Activated CD8-positive, alpha-beta memory T cell treated with anti-CD3 and anti-CD28 coated beads, Interleukin-2, amount 50 U/mL, for 48 hours (primary cell): ENCODE measurements at regions not wholly inside any gene's neighbourhood (a gene's known extent, or its start where the extent isn't known, plus 50 kb on each side); places are given as distances from the start of the nearest gene placed in this dataset.

Experiments
- DNase-seq: peaks from one replicate; pipeline ENCODE4 v3.0.0-alpha.2; 2020

DNA sequence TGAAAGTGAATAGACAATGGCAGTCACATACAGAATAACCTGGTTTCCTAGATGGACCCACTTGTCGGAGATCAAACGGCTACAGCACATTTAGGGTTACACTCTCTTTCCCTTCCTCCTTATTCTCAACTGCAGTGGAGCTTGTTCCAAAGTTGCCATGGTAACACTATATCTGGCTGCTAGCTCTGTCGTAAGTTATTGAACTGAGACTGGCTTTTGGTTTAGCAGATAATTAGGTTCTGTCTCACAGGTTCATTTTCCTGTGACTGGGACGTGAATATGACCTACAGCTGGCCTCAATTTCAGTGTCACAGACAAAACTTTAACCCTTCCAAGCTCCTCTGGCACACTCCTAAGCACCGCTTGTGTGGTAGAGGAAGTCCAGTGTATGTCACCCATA is 875.8 kb downstream of the USP25 start:
- DNase-seq, result no peak

DNA sequence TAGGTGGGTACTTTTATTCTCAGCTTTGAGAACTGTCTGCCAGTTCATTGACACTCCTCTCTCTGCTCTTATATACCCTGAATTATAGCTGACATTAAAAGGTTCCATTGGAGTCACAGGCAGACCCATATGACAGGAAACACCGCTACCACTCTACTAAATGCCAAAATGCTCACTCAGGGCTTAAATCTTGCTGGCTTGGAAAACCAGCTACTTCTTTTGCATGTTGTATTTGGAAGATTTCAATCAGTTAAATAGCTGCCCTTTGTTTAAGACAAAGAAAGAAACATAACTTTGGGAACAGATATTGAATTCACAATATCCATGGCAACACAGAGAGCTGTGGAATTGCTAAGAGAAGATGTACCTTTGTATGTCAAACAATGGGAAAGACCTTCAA is 876.5 kb downstream of the USP25 start:
- DNase-seq, result no peak

DNA sequence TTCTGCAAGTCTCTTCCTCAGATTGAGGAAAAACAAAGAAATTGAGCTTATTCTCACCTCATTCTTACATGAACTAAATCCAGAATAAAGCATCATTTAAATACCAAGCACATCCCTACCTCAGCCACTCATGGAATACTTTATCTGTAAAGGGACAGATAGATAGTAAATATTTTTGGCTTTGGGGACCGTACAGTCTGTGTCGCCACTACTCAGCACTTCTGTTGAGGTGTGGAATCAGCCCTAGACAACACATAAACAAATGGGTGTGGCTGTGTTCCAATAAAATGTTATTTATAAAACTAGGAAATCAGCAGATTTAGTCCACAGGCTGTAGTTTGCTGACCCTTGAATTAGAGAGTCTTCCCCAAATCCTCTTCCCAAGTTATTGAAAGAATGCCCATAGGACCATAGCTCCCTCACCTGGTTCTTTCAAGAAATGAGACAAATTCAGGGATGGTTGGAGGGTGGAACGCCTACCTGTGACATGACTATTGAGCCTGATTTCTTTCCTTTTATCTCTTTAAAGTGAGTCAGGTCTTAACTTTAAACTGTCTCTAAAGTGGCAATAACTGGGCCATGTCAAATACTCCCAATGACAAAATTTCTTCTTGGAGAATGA is 878.5 kb downstream of the USP25 start:
- DNase-seq, result no peak

DNA sequence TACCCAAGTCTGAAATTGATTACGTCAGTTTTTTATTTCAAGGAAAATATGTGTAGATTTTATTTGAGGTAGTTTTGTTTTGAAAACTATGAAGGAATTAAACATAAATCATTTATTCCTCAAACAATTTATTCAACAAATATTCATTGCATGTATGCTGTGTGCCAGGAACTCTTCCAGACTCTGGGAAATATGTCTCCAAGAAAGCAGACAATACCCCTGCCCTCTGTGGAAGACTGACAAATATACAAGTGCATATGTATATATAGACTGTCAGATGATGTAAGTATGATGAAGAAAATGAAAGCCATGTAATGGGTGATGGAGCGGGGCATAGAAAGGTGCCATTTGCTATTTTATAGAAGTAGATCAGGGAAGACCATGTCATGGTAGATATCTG is 889.5 kb downstream of the USP25 start:
- no peak for DNase-seq

DNA sequence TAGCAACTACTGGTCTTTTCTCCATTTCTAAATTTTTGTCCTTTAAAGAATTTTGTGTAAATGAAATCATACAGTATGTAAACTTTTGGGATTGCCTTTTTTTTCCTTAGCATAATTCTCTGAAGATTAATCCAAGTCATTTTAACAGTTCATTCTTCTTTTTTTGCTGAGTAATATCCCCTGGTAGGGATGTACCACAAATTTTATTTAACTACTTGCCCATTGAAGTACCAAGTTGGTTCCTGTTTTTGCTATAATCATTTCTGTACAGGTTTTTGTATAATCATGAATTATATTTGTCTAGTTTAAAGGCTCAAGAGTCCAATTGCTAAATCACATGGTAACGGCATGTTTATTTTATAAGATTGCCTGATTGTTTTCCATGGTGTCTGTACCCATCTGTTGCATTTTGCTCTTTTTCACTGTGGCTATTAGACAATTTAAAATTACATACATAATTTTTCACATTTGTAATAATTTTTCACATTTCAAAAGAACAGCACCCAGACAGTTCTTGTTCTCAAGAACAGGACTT is 891.1 kb downstream of the USP25 start:
- no peak for DNase-seq

DNA sequence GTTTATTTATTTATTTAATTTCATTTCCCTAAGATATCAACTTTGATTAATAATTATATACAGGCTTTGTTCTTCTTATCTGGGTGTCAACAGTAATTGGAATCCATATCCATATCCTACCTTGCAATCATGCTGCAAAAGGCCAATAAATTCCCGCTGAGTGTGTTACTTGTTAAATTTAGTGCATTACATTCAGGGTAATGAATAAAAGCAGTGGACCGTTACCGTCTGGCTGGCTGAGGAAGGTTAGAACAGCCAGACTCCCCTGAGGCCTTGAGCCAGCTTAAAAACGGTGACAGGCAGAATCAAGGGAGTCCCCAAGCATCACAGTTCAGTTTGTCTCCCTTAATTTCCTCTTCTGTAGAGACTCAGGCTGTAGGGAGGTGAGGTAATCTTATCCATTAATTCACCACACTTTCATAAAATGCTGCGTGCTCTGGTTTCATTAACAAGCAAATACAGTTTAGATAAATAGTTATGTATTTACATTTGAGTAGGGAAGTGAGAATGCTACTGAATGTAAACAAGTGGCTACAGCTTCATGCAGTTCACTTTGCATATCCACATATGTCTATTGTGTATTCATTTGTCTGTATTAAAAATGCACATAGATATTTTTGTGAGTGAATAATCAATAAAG is 888.2 kb upstream of the CXADR start:
- no peak for DNase-seq

DNA sequence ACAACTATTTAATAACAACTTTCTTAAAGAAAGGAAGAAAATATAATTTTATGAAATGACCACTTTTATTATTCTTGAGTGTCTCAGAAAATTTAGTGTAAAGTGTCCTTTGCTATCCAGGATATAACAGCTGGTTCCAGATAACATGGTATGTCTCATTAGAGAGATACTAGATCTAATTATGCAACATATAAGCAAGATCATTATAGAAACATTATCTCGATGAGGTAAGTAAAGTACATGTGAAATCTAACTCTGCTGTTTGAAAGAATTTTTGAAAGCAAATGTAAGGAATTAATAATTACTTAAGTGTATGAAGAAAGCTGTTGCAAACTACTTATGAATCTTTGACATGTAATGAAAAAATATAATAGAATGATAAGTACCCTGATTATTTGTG is 887.4 kb upstream of the CXADR start:
- no peak for DNase-seq

DNA sequence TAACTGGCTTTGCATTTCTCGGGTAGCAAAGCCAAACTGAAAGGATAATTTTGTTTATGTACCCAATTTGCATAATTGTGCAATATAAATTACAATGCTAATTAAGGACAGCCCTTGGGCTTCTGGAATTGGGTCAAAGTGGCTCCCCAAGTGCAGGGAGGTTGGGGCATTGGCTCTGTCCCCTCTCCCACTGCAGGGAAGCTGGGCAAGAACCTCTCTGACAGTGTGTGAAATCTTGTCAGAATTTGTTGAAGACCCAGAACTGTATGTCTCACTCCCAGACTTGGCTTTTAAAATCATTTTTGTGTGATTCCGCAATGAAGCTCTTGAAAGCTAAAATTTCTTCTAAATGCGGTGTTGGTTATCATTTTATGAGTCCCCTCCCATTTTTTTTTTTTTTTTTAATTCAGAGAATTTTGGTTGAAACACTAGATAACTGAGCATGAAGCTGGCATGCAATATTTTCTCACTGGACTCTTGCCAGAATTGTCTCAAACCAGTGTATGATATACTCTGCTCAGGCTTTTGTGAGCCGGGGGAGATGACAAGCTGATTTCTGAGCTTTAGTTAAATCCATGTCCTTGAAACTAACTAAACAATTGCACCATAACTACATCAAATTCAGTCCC is 878.9 kb upstream of the CXADR start:
- DNase-seq, result no peak

DNA sequence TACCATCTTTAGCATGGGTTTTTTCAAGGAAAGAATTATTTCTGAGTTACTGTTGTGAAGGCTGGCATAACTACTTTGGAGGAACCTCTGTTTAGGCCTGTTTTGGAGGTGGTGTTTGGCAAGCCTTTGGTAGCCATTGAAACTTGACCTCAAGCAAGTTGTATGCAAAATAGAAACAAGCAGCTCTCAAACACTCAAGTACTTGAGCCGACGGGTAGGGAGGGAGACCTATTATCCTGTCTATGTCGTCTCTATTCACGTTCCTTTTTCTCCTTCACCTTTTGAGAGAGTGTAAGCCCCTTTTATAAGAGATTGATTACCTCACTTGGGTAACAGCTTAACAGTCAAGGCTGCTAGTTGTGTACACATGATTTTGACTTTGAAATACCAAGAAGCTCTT is 878.3 kb upstream of the CXADR start:
- DNase-seq, result no peak

DNA sequence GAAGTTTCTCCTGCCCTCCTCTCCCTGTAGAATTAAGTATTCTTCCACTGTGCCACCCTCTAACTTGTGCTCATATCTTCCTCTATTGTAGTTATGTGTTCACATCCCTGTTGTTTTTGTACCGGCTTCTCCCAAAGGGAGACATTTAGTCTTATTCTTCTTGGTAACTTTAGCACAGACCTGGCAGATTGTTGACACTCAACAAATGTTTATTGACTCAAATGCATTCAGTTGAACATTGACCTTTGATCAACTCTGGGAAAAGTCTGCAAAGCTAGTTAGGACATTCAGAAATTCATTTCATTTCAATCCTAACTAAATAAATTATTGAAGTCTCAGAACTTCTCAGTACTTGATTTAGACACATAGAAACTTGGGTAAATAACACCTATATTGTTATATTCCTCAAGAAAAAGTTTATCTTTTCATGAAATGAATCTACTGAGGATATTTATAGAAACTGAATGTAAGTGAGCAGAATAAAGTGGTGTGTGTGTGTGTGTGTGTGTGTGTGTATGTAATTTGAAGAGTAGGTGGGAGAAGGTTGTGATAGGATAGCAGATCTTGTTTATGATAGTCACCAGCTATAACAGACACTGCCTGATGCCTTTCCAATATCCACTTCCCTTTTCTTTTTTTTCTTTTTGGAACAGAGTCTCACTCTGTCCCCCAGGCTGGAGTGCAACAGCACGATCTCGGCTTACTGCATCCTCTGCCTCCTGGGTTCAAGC is 872.4 kb upstream of the CXADR start:
- no peak for DNase-seq

DNA sequence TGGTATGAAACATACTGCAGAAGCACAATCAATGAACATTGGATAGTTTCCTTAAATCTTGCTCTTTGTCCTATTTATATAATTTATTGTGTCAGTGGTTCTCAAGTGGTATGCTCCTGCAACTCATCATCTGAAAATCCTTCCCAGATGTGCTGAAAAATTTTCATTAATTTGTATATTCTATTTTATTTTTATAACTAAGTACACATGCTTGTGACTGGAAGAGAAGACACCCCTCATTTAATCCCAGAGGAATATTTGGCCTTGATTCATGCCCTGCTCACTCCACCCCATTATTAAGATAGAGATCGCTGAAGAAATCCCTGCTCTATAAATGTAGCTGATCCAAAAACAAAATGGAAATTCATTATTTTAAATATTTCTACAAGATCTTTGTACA is 870.5 kb upstream of the CXADR start:
- DNase-seq, result no peak

DNA sequence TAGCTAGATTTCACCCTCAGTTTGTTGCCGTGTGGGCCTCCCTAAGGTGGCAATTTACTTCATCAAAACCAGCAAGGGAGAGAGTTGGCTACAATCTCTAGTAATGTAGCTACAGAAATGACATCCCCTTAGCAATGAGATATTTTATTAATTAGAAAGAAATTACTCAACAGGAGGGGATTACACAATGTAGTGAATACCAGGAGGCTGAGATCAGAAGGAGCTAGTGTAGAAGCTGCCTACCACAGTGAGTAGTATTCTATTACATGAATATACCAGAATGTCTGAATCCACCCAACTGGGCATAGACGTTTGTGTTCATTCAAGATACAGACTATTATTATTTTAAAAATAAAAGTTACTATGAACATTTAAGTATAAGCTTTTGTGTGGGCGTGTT is 868.2 kb upstream of the CXADR start:
- no peak for DNase-seq

DNA sequence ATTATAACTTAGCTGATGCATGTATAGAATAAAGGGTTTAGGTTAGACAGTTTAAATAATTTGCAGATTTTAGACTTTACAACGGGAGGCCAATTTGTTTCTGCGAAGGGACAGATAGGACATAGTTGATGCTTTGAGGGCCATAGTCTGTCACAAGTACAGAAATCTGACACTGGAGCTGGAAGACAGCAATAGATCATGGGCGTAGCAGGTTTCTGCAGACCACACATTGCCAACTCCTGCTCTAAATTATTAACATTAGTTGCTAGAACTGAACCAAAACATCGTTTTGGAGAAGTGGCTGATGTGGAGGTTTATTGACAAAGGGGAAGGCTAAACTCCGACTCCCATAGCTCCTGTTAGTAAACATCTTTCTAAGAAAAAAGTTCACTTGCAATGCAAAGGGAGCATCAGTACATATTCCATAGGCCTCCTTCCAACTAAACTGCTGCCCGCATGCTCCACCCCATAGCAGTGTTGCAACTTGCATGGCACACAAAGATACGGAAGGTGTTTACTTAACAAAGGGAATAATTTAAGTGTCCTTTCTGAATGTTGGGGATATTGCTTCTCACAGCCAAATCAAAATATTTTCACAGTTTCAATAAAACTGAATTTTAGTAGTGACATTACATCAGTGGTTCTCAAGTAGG is 862.0 kb upstream of the CXADR start:
- DNase-seq, result no peak

DNA sequence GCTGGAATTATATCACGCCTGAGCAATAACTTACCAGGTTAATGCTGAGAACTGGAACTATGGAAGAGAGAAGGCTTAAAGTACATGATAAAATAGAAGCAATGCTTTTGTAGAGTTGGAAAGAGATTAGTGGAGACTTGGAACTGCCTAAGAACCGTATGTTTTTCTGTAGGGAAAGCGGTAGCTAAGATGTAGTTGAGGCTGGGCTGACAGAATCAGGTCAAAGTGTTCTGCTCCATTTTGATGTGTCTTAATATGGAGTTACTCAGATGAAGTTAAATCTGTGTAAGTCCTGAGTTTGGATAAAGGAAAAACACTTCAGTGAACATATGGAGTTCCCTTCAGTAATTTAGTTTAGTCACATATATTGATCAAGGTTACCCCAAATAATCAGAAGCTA is 860.9 kb upstream of the CXADR start:
- no peak for DNase-seq

DNA sequence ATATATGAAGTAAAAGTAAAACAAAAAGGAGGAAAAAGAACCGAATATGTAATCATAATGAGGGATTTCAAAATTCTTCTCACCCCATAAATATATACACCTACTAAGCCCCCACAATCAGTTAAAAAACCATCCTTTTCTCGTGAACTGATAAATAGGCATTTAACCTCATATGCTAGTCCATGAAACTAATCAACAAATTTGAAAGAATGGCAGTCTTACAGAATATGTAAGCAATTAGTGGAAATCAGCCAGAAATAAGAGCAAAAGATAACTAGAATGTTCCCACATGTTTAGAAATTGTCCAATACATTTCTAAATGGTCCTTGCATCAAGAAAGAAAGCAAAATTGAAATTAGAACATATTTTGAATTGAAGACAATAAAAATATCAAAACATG is 849.4 kb upstream of the CXADR start:
- no peak for DNase-seq

DNA sequence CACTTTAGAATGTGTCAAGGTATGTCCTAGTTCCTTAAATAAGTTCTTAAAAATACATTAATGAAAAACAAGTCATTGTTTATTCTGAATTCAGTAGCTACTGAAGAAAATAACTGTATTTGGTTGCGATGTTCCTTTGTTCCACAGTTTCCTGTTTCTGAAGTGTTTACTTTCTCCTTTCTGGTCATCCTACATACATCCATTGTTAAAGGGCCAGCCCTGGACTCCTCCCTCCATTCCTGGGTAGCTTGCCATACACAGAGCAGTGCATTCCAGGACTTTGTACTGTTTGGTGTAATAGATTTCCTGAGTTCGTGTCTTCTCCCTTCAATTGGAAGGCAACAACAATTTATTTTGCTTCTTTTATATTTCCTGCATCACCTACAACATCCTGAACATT is 845.4 kb upstream of the CXADR start:
- DNase-seq, result no peak

DNA sequence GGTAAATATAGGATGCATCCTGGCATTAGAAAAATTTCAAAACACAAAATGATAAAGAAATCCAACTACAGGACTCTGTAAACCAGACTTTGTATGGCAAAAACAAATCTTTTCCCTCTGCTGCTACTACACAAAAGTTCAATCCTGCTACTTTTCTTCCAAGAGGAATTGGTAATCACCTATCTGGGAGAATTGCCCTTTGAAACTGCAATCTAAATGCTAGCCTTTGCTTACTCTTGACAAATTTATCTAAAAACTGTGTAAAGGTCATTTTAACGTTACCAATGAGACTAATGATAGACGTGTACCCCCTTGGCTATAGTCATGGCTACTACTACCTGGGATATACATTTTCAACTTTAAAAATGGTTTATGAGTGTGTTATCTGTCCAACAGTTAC is 837.9 kb upstream of the CXADR start:
- DNase-seq, result no peak

DNA sequence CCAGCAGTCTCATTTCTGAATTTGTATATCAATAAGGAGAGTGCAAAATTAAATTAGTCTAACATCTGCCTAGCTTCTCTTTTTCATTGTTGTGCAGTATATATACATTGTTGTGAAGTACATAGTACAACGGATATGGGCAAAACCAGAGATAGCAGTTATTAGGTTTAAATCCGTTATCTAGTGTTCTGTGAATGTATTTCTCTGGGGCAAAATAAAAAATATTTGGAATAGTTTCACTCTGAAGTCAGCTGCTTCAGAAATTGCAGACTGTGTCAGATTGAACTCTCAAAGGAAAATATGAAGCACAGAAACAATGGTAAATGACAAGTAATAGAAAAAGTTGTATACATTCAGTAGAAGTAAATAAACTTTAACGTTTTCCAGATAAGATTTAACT is 836.5 kb upstream of the CXADR start:
- no peak for DNase-seq

DNA sequence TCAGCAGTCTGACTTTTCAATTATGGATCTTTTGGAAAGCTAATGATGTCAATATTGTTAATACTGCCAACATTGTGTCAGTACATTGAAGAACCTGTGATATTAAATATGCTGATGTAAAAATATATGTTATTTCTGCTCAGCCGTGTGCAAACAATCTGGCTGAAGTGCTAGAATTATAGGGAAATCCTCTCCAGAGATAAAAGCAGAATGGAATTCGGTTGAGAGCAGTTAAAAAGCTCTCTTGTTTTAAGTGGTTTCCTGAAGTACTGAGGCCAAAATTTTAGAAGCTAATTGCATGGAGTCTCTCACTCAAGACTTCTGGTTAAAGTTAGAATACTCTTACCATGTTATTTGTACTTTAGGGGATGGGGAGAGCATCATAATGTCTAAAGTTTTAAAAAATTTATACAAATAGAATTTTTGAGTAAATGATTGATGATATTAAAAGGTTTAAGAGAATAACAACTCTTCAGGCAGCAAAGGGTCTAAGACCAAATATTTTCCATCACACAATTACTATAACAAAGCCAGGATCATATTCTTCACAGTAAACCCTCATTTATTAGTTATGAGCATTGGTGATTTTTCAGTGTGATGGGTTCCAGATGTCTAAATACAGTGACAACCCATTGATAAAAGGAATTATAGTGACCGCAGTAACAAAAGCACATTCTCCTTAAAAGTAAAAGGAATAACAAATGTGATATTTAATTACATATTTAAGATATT is 834.2 kb upstream of the CXADR start:
- DNase-seq, result no peak

DNA sequence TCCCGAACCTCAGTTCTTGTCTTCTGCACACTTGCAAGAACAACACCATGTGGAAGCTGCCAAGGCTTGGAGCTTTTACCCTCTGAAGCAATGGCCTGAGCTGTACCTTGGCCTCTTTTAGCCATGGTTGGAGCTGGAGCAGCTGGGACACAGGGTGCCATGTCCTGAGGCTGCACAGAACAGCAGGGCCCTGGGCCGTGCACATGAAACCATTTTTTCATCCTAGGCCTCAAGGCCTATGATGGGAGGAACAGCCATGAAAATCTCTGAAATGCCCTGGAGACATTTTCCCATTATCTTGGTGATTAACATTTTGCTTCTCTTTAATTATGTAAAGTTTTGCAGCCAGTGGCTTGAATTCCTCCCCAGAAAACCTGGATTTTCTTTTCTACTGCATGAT is 817.8 kb upstream of the CXADR start:
- no peak for DNase-seq

DNA sequence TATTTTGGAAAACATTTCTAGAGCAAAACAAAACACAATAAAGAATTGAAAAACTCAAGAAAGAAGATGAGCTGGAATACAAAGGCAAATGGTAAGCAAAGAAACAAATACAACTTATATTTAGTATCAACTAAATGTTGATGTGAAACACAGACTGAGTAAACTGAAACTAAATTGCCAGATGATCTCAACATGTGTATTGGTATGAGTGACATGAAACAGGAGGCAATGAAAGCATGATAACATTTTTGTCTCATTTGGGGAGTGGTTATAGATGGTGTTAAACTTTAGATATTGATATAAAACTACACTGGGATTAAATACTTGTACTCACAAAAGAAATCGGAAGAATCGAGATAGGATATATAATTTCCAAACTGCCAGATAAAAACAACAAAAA is 805.6 kb upstream of the CXADR start:
- no peak for DNase-seq

DNA sequence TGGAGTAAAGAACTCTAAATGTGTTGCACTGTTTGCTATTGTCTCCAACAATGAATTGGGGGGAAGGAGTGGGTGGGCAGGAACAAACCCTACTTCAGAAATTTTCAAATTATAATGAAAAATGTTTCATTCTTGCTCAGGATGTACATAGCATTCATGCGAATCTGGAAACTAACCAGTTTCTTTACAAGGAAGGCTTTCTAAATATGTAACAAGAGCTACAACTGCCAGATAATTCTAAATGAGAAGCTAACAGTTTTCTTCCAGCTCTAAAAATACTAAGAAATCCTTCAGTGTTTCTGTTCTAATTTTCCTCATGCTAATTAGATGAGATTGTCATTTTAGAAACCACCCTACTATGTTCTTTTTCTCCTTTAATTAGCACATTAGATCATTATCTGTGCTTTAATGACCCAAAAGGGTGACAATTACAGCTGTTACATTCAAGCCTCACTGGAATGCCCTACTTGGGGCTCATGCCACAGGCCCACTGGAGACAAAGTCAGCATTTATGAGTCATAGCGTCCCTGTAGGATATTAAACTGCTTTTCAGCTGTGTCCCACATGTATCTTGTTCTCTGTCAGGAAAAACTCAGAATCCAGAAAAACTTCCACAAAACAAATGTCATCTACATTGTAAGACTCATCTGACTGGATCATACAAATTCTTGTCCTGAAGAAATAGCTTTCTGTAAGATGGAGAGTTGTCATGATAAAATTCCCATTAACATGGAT is 804.6 kb upstream of the CXADR start:
- no peak for DNase-seq
